GM21360 (cell line): ENCODE measurements at regions not wholly inside any gene's neighbourhood (a gene's known extent, or its start where the extent isn't known, plus 50 kb on each side); places are given as distances from the start of the nearest gene placed in this dataset.

Experiments
- ATAC-seq: cut with Tn5 transposase; IDR thresholded peaks from one replicate; pipeline ENCODE4 v1.9.1; 2021; ENCODE audit warnings: mild to moderate bottlenecking, moderate library complexity; ENCODE audit not compliant: unreplicated experiment

GRCh38 chr2:105626212-105626965 is 118.3 kb upstream of the NCK2 start:
- ATAC-seq: no peak

- ATAC-seq: no peak
Measured at GRCh38 chr2:105625632-105626031, 119.1 kb upstream of the NCK2 start.

GRCh38 chr2:105621038-105621437 is 123.7 kb upstream of the NCK2 start:
- no peak for ATAC-seq

GRCh38 chr2:105618351-105618659 is 126.4 kb upstream of the NCK2 start:
- ATAC-seq: no peak

GRCh38 chr2:105617631-105618350 is 126.9 kb upstream of the NCK2 start:
- ATAC-seq: no peak

- ATAC-seq: no peak
Measured at GRCh38 chr2:105615305-105615704, 129.4 kb upstream of the NCK2 start.

GRCh38 chr2:105611811-105612424 is 132.8 kb upstream of the NCK2 start:
- ATAC-seq: no peak

GRCh38 chr2:105611333-105611637 is 133.4 kb upstream of the NCK2 start:
- no peak for ATAC-seq

- ATAC-seq: no peak
Measured at GRCh38 chr2:105610576-105611332, 134.0 kb upstream of the NCK2 start.

- no peak for ATAC-seq
Measured at GRCh38 chr2:105609746-105610402, 134.8 kb upstream of the NCK2 start.

GRCh38 chr2:105607920-105608504 is 136.7 kb upstream of the NCK2 start:
- no peak for ATAC-seq

GRCh38 chr2:105606081-105606480 is 138.6 kb upstream of the NCK2 start:
- no peak for ATAC-seq

GRCh38 chr2:105604938-105605337 is 139.8 kb upstream of the NCK2 start:
- no peak for ATAC-seq

- ATAC-seq: no peak
Measured at GRCh38 chr2:105600949-105601794, 143.5 kb upstream of the NCK2 start.

- no peak for ATAC-seq
Measured at GRCh38 chr2:105600602-105600948, 144.1 kb upstream of the NCK2 start.

GRCh38 chr2:105600037-105600442 is 144.7 kb upstream of the NCK2 start:
- ATAC-seq: no peak

- ATAC-seq: no peak
Measured at GRCh38 chr2:105598829-105599698, 145.6 kb upstream of the NCK2 start.

GRCh38 chr2:105597806-105598803 is 146.6 kb upstream of the NCK2 start:
- no peak for ATAC-seq
